ENCODE measurements at regions not wholly inside any gene's neighbourhood (a gene's known extent, or its start where the extent isn't known, plus 50 kb on each side); places are given as distances from the start of the nearest gene placed in this dataset.

- H3K9ac ChIP-seq (ENCODE audit: low read length) = no peak overlapping the region
- no peak overlapping the region for H3K27ac ChIP-seq (ENCODE audit: low read depth, low read length, poor library complexity, severe bottlenecking)
- TF ChIP-seq EZH2 (IDR thresholded peaks at IDR 0.05; ENCODE audit: borderline replicate concordance, low read length) (no peak), CTCF (IDR thresholded peaks at IDR 0.05; ENCODE audit: low read length) (no peak)
Measured at GRCh38 chr12:92993259-92993658, 64.2 kb upstream of the EEA1 start.

GRCh38 chr12:92995258-92995903, 66.3 kb upstream of the EEA1 start:
- Histone ChIP-seq H3K36me3 (ENCODE audit: insufficient read depth, low read length) (no peaks in the 10 kb centered on the region), H3K9me2 (ENCODE audit: low read depth, low read length) (no peaks in the 10 kb centered on the region), H3K4me2 (ENCODE audit: low read length) (peak overlapping the region; percentile 65), H3F3A (ENCODE audit: insufficient read depth, low read length) (no peaks in the 10 kb centered on the region), H3K27me3 (ENCODE audit: insufficient read depth, low read length) (no peaks in the 10 kb centered on the region), H3K4me1 (ENCODE audit: insufficient read depth, low read length, severe bottlenecking) (peaks cover 27% of the 10 kb centered on the region), H4K20me1 (ENCODE audit: insufficient read depth, low read length) (no peaks in the 10 kb centered on the region), H3K9ac (ENCODE audit: low read length) (peak overlapping the region; percentile 22; the same call in 1 of the 2 replicates), H3K4me3 (ENCODE audit: low read depth, low read length, poor library complexity, severe bottlenecking) (peak overlapping the region; percentile 36), H3K27ac (ENCODE audit: low read depth, low read length, poor library complexity, severe bottlenecking) (peak overlapping the region; percentile 80), H3K79me2 (ENCODE audit: insufficient read depth, low read length) (no peaks in the 10 kb centered on the region), H2AFZ (ENCODE audit: low read length) (no peak overlapping the region), H3K9me3 (ENCODE audit: low read length) (peaks cover 7% of the 10 kb centered on the region; the same call in 1 of the 2 replicates)
- TF ChIP-seq EZH2 (IDR thresholded peaks at IDR 0.05; ENCODE audit: borderline replicate concordance, low read length) = no peak
- no peak for TF ChIP-seq CTCF (IDR thresholded peaks at IDR 0.05; ENCODE audit: low read length)

More at GRCh38 chr12:92993259-92993658, 64.2 kb upstream of the EEA1 start:
- Histone ChIP-seq H3K9me2 (ENCODE audit: low read depth, low read length) (no peaks in the 10 kb centered on the region), H3F3A (ENCODE audit: insufficient read depth, low read length) (no peaks in the 10 kb centered on the region), H3K4me1 (ENCODE audit: insufficient read depth, low read length, severe bottlenecking) (peaks cover 42% of the 10 kb centered on the region), H3K4me2 (ENCODE audit: low read length) (no peak overlapping the region), H3K79me2 (ENCODE audit: insufficient read depth, low read length) (no peaks in the 10 kb centered on the region), H3K9me3 (ENCODE audit: low read length) (peaks cover 7% of the 10 kb centered on the region; the same call in 1 of the 2 replicates), H3K36me3 (ENCODE audit: insufficient read depth, low read length) (no peaks in the 10 kb centered on the region), H2AFZ (ENCODE audit: low read length) (no peak overlapping the region), H3K4me3 (ENCODE audit: low read depth, low read length, poor library complexity, severe bottlenecking) (no peak overlapping the region), H4K20me1 (ENCODE audit: insufficient read depth, low read length) (no peaks in the 10 kb centered on the region), H3K27me3 (ENCODE audit: insufficient read depth, low read length) (no peaks in the 10 kb centered on the region)

- Histone ChIP-seq H3K36me3 (ENCODE audit: insufficient read depth, low read length) (no peaks in the 10 kb centered on the region), H3F3A (ENCODE audit: insufficient read depth, low read length) (no peaks in the 10 kb centered on the region), H3K9me3 (ENCODE audit: low read length) (no peaks in the 10 kb centered on the region), H3K4me1 (ENCODE audit: insufficient read depth, low read length, severe bottlenecking) (peaks cover 13% of the 10 kb centered on the region), H3K27me3 (ENCODE audit: insufficient read depth, low read length) (no peaks in the 10 kb centered on the region), H3K4me2 (ENCODE audit: low read length) (no peak overlapping the region), H4K20me1 (ENCODE audit: insufficient read depth, low read length) (no peaks in the 10 kb centered on the region), H2AFZ (ENCODE audit: low read length) (no peak overlapping the region), H3K4me3 (ENCODE audit: low read depth, low read length, poor library complexity, severe bottlenecking) (no peak overlapping the region), H3K9me2 (ENCODE audit: low read depth, low read length) (no peaks in the 10 kb centered on the region), H3K27ac (ENCODE audit: low read depth, low read length, poor library complexity, severe bottlenecking) (no peak overlapping the region), H3K79me2 (ENCODE audit: insufficient read depth, low read length) (no peaks in the 10 kb centered on the region), H3K9ac (ENCODE audit: low read length) (no peak overlapping the region)
- no peak for TF ChIP-seq CTCF (IDR thresholded peaks at IDR 0.05; ENCODE audit: low read length)
- no peak for TF ChIP-seq EZH2 (IDR thresholded peaks at IDR 0.05; ENCODE audit: borderline replicate concordance, low read length)
Measured at GRCh38 chr12:93000026-93000425, 70.9 kb upstream of the EEA1 start.
